Neural cell (in vitro differentiated cells): ENCODE measurements at regions not wholly inside any gene's neighbourhood (a gene's known extent, or its start where the extent isn't known, plus 50 kb on each side); places are given as distances from the start of the nearest gene placed in this dataset.

Experiments
- H2AFZ ChIP-seq: fragments of 200-600, 300-800 bp; sonication (generic), shearing (Covaris generic); 2 replicates; pipeline ENCODE4 v1.6.0; 2014; ENCODE audit warnings: low read depth, mild to moderate bottlenecking, antibody characterized with exemption, low read length, moderate library complexity
- H3F3A ChIP-seq: fragments of 200-600 bp; shearing (Covaris generic); 2 replicates; pipeline ENCODE4 v1.6.1; 2016; ENCODE audit warnings: mild to moderate bottlenecking, moderate library complexity, mixed read lengths, antibody characterized with exemption, low read length; ENCODE audit not compliant: insufficient read depth, poor library complexity, severe bottlenecking
- H3K27ac ChIP-seq: fragments of 200-600, 300-800 bp; sonication (generic), shearing (Covaris generic); 2 replicates; pipeline ENCODE4 v1.5.1; 2014; ENCODE audit warnings: mild to moderate bottlenecking, low read length, moderate library complexity
- H3K27me3 ChIP-seq: fragments of 300-800, 200-600 bp; sonication (generic), shearing (Covaris generic); 2 replicates; pipeline ENCODE4 v1.6.0; 2014; ENCODE audit warnings: mild to moderate bottlenecking, low read depth, low read length, moderate library complexity; ENCODE audit not compliant: insufficient read depth
- H3K36me3 ChIP-seq: fragments of 300-800, 200-600 bp; sonication (generic), shearing (Covaris generic); 2 replicates; pipeline ENCODE4 v1.5.1; 2014; ENCODE audit warnings: mild to moderate bottlenecking, antibody characterized with exemption, low read length, moderate library complexity; ENCODE audit not compliant: insufficient read depth
- H3K4me2 ChIP-seq: fragments of 300-800, 200-600 bp; sonication (generic), shearing (Covaris generic); 2 replicates; pipeline ENCODE4 v1.6.0; 2014; ENCODE audit warnings: mild to moderate bottlenecking, low read length
- H3K4me3 ChIP-seq: fragments of 300-800, 200-600 bp; sonication (generic), shearing (Covaris generic); 2 replicates; pipeline ENCODE4 v1.5.1; 2014; ENCODE audit warnings: mild to moderate bottlenecking, low read length, moderate library complexity
- H3K79me2 ChIP-seq: fragments of 200-600 bp; shearing (Covaris generic); replicated peaks from 2 replicates; pipeline ENCODE4 v1.6.0; 2014; ENCODE audit warnings: mild to moderate bottlenecking, low read length, moderate library complexity; ENCODE audit not compliant: insufficient read depth
- H3K9ac ChIP-seq: fragments of 300-800, 200-600 bp; sonication (generic), shearing (Covaris generic); 2 replicates; pipeline ENCODE4 v1.6.1; 2016; ENCODE audit warnings: mild to moderate bottlenecking, low read length, mixed read lengths
- H3K9me2 ChIP-seq: fragments of 200-600 bp; shearing (Covaris generic); 2 replicates; pipeline ENCODE4 v1.6.1; 2016; ENCODE audit warnings: mild to moderate bottlenecking, low read length, mixed read lengths; ENCODE audit not compliant: insufficient read depth
- H3K9me3 ChIP-seq: fragments of 200-600, 300-800 bp; sonication (generic), shearing (Covaris generic); 2 replicates; pipeline ENCODE4 v1.6.1; 2016; ENCODE audit warnings: mild to moderate bottlenecking, mixed run types, low read length, moderate library complexity, mixed read lengths
- H4K20me1 ChIP-seq: fragments of 200-600 bp; shearing (Covaris generic); 2 replicates; pipeline ENCODE4 v1.6.1; 2016; ENCODE audit warnings: mild to moderate bottlenecking, mixed run types; ENCODE audit not compliant: insufficient read depth
- EP300 ChIP-seq: fragments of 450-650 bp; conservative IDR thresholded peaks from 2 replicates; pipeline ENCODE4 v1.6.1; 2014; ENCODE audit warnings: antibody characterized with exemption, mild to moderate bottlenecking, moderate library complexity; ENCODE audit not compliant: poor library complexity, severe bottlenecking
- EZH2 ChIP-seq: fragments of 200-600, 300-800 bp; shearing (Covaris generic), sonication (generic); IDR thresholded peaks from 2 replicates; pipeline ENCODE4 v1.6.1; 2014; ENCODE audit warnings: antibody characterized with exemption, low read length, borderline replicate concordance, mild to moderate bottlenecking; ENCODE audit not compliant: insufficient read depth, poor library complexity, severe bottlenecking
- MXI1 ChIP-seq: fragments of 450-650 bp; conservative IDR thresholded peaks from 2 replicates; pipeline ENCODE4 v1.6.1; 2014; ENCODE audit warnings: antibody characterized with exemption, mild to moderate bottlenecking; ENCODE audit not compliant: poor library complexity, severe bottlenecking
- POLR2AphosphoS5 ChIP-seq: IDR thresholded peaks from 2 replicates; pipeline ENCODE4 v1.6.1; 2012
- RAD21 ChIP-seq: fragments of 450-650 bp; conservative IDR thresholded peaks from 2 replicates; pipeline ENCODE4 v1.6.1; 2014; ENCODE audit warnings: antibody characterized with exemption, mild to moderate bottlenecking, moderate library complexity
- REST ChIP-seq: IDR thresholded peaks from 2 replicates; pipeline ENCODE4 v1.6.1; 2012; ENCODE audit warnings: borderline replicate concordance
- SMC3 ChIP-seq: fragments of 450-650 bp; conservative IDR thresholded peaks from 2 replicates; pipeline ENCODE4 v1.6.1; 2014; ENCODE audit warnings: antibody characterized with exemption, mild to moderate bottlenecking, moderate library complexity; ENCODE audit not compliant: poor library complexity
- TAF1 ChIP-seq: IDR thresholded peaks from 2 replicates; pipeline ENCODE4 v1.6.1; 2012; ENCODE audit warnings: low read depth
- TF ChIP-seq, protein P1 (sequence below): fragments of 450-650 bp; IDR thresholded peaks from 2 replicates; pipeline ENCODE4 v1.5.1; 2014; ENCODE audit warnings: antibody characterized with exemption, mild to moderate bottlenecking, moderate library complexity; ENCODE audit not compliant: poor library complexity, severe bottlenecking

DNA sequence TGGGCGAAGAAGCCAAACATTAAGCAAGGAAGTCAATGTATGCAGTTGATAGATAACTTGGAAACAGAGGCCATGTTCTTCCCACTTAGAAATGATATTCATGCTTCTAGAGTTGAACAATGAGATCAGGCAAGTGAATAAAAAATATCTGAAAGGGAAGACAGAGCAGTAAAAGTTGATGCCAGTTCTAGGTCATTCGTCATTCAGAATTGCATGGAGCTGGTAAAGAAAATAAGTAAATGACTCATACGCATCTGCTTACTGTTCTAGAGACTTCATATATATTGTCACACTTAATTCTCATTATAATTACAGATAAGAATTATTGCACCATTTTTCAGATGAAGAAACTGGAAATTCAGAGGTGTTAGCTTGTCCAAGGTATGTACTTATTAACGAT lies 158.9 kb upstream of the FERD3L start:
- no peak for TF ChIP-seq SMC3
- no peak for TF ChIP-seq POLR2AphosphoS5
- no peaks in the 10 kb centered on the region for H3K9me2 ChIP-seq
- no peaks in the 10 kb centered on the region for H3K27me3 ChIP-seq
- H3K36me3 ChIP-seq, result no peaks in the 10 kb centered on the region
- no peak overlapping the region for H2AFZ ChIP-seq
- H3K79me2 ChIP-seq, result no peaks in the 10 kb centered on the region
- no peak overlapping the region for H3K9ac ChIP-seq
- H4K20me1 ChIP-seq, result no peaks in the 10 kb centered on the region
- H3K4me2 ChIP-seq, result no peak overlapping the region
- no peak overlapping the region for H3K27ac ChIP-seq
- H3K4me3 ChIP-seq, result no peak overlapping the region
- no peaks in the 10 kb centered on the region for H3K9me3 ChIP-seq
- no peaks in the 10 kb centered on the region for H3F3A ChIP-seq

DNA sequence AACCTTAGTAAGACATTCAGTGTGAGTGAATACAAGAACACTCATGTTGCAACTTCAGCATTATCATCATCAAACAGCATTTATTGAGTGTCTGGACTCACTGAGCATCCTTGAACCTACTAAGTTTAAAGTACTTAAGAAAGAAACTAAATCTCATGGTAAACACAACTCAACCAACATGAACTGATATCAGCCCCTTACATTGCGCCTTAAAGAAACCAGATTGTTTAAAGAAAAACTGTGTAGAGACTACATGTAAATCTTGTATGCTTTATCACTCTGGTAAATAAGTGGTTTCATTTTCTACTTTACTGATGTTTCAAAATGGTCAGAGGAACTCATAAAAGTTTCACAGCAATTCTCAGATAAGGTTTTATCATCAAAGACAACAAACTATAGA lies 157.5 kb upstream of the FERD3L start:
- H3K9me2 ChIP-seq, result no peaks in the 10 kb centered on the region
- H3K4me3 ChIP-seq, result no peak overlapping the region
- no peaks in the 10 kb centered on the region for H3K27me3 ChIP-seq
- H3K79me2 ChIP-seq, result no peaks in the 10 kb centered on the region
- no peak overlapping the region for H2AFZ ChIP-seq
- no peaks in the 10 kb centered on the region for H3K36me3 ChIP-seq
- H3F3A ChIP-seq, result no peaks in the 10 kb centered on the region
- H3K4me2 ChIP-seq, result no peak overlapping the region
- no peaks in the 10 kb centered on the region for H3K9me3 ChIP-seq
- H3K27ac ChIP-seq, result no peak overlapping the region
- TF ChIP-seq EZH2 (no peak), TAF1 (no peak), EP300 (no peak), SMC3 (no peak), REST (no peak), POLR2AphosphoS5 (no peak), RAD21 (no peak), MXI1 (no peak)
- TF ChIP-seq, protein P1, sequence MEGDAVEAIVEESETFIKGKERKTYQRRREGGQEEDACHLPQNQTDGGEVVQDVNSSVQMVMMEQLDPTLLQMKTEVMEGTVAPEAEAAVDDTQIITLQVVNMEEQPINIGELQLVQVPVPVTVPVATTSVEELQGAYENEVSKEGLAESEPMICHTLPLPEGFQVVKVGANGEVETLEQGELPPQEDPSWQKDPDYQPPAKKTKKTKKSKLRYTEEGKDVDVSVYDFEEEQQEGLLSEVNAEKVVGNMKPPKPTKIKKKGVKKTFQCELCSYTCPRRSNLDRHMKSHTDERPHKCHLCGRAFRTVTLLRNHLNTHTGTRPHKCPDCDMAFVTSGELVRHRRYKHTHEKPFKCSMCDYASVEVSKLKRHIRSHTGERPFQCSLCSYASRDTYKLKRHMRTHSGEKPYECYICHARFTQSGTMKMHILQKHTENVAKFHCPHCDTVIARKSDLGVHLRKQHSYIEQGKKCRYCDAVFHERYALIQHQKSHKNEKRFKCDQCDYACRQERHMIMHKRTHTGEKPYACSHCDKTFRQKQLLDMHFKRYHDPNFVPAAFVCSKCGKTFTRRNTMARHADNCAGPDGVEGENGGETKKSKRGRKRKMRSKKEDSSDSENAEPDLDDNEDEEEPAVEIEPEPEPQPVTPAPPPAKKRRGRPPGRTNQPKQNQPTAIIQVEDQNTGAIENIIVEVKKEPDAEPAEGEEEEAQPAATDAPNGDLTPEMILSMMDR, result no peak
- H4K20me1 ChIP-seq, result no peaks in the 10 kb centered on the region
- no peak overlapping the region for H3K9ac ChIP-seq

DNA sequence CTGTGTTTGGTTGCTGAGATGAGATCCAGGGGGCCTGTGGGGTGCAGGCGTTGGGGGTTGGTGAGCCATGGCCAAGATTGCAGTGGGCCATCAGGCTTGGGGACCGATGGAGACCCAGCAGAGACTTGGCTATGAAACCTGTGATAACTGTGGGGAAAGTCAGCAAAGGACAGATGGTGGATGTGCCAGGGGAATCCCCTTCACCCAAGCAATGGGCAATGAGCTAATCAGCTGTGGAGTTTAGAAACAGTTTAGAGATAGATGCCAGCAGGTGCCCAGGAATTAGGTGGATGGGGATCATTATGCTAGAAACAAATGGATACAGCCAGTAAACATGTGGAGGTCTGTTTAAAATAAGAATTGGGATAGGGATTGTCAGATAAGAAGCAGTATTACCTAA lies 151.4 kb upstream of the FERD3L start:
- no peaks in the 10 kb centered on the region for H3K9me2 ChIP-seq
- no peak overlapping the region for H3K4me2 ChIP-seq
- H2AFZ ChIP-seq, result no peak overlapping the region
- H3K4me3 ChIP-seq, result no peak overlapping the region
- no peaks in the 10 kb centered on the region for H3K79me2 ChIP-seq
- H3K36me3 ChIP-seq, result no peaks in the 10 kb centered on the region
- H3K9me3 ChIP-seq, result no peaks in the 10 kb centered on the region
- no peak overlapping the region for H3K27ac ChIP-seq
- no peaks in the 10 kb centered on the region for H3K27me3 ChIP-seq
- no peak overlapping the region for H3K9ac ChIP-seq
- no peaks in the 10 kb centered on the region for H3F3A ChIP-seq
- no peaks in the 10 kb centered on the region for H4K20me1 ChIP-seq
- TF ChIP-seq, protein P1, result no peak
- no peak for TF ChIP-seq SMC3
- no peak for TF ChIP-seq REST
- TF ChIP-seq EP300, result no peak
- no peak for TF ChIP-seq RAD21
